ENCODE measurements at regions not wholly inside any gene's neighbourhood (a gene's known extent, or its start where the extent isn't known, plus 50 kb on each side); places are given as distances from the start of the nearest gene placed in this dataset.

DNA sequence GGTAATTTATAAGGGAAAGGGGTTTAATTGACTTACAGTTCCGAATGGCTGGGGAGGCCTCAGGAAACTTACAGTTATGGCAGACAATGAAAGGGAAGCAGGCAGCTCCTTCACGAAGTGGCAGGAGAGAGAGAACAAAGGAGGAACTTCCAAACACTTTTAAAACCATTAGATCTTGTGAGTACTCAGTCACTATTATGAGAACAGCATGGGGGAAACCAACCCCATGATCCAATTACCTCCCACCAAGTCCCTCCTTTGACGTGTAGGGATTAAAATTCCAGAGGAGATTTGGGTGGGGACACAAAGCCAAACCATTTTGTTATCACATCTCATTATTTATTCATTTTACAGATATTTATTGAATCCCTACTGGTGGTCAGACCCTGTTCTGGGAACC lies 822.8 kb downstream of the GALC start:
- Histone ChIP-seq H3K27ac (no peak overlapping the region), H4K20me1 (ENCODE audit: insufficient read depth, poor library complexity, severe bottlenecking) (no peaks in the 10 kb centered on the region), H3K4me1 (ENCODE audit: insufficient read depth) (no peaks in the 10 kb centered on the region), H3K4me3 (no peak overlapping the region), H3K27me3 (no peaks in the 10 kb centered on the region), H3K9me3 (ENCODE audit: low read depth) (no peaks in the 10 kb centered on the region), H3K4me2 (no peak overlapping the region), H3K9me2 (replicated peaks; ENCODE audit: insufficient read depth) (no peaks in the 10 kb centered on the region), H2AFZ (no peak overlapping the region), H3K79me2 (no peaks in the 10 kb centered on the region), H3K36me3 (replicated peaks; ENCODE audit: insufficient read depth, low read depth) (no peaks in the 10 kb centered on the region)
- WGBS (ENCODE audit: low lambda C conversion rate, missing lambda C conversion rate), result 48% methylated on average over 3 of the region's 3 CpGs
- TF ChIP-seq EZH2 (IDR thresholded peaks at IDR 0.05; ENCODE audit: borderline replicate concordance) (no peak), EZH2phosphoT487 (IDR thresholded peaks at IDR 0.05; ENCODE audit: low read depth, severe bottlenecking, unreplicated experiment) (no peak)
- TF ChIP-seq, protein P1, sequence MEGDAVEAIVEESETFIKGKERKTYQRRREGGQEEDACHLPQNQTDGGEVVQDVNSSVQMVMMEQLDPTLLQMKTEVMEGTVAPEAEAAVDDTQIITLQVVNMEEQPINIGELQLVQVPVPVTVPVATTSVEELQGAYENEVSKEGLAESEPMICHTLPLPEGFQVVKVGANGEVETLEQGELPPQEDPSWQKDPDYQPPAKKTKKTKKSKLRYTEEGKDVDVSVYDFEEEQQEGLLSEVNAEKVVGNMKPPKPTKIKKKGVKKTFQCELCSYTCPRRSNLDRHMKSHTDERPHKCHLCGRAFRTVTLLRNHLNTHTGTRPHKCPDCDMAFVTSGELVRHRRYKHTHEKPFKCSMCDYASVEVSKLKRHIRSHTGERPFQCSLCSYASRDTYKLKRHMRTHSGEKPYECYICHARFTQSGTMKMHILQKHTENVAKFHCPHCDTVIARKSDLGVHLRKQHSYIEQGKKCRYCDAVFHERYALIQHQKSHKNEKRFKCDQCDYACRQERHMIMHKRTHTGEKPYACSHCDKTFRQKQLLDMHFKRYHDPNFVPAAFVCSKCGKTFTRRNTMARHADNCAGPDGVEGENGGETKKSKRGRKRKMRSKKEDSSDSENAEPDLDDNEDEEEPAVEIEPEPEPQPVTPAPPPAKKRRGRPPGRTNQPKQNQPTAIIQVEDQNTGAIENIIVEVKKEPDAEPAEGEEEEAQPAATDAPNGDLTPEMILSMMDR (IDR thresholded peaks at IDR 0.05; ENCODE audit: poor library complexity), result no peak
- no peak for DNase-seq (ENCODE audit: low spot score)

DNA sequence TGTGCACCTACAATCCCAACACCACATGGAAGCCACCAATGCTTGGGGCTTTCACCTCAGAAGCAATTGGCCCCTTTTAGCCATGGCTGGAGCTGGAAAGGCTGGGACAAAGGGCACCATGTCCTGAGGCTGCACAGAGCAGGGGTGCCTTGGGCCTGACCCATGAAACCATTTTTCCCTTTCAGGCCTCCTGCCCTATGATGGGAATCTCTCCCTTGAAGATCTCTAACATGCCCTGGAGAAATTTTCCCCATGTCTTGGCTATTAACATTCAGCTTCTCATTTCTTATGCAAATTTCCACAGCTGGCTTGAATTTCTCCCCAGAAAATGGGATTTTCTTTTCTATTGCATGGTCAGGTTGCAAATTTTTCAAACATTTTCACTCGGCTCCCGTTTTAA lies 823.6 kb downstream of the GALC start:
- H3K36me3 ChIP-seq (replicated peaks; ENCODE audit: insufficient read depth, low read depth), result no peaks in the 10 kb centered on the region
- TF ChIP-seq, protein P1 (IDR thresholded peaks at IDR 0.05; ENCODE audit: poor library complexity), result no peak
- TF ChIP-seq EZH2 (IDR thresholded peaks at IDR 0.05; ENCODE audit: borderline replicate concordance) (no peak), EZH2phosphoT487 (IDR thresholded peaks at IDR 0.05; ENCODE audit: low read depth, severe bottlenecking, unreplicated experiment) (no peak)
- H3K4me1 ChIP-seq (ENCODE audit: insufficient read depth), result no peaks in the 10 kb centered on the region

DNA sequence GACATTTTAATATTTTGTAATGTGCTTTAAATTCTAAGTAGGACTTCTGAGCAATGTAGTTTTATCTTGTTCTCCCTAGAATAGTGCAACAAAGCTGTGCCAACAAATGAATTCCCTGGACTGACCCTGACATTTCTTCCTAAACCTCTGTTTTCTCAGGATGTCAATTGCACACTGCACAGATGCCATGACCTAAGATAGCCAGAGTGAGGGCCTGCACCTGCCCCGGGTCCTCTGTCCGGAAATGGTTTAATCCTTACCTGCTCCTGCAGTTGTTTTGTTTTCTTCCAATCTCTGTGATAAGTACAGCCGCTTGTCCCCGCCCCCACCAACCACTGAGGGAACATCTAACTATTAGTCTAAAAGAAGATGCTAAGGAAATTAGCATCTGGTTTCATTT lies 831.5 kb downstream of the GALC start:
- TF ChIP-seq, protein P1 (IDR thresholded peaks at IDR 0.05; ENCODE audit: poor library complexity), result no peak
- TF ChIP-seq EZH2phosphoT487 (IDR thresholded peaks at IDR 0.05; ENCODE audit: low read depth, severe bottlenecking, unreplicated experiment) (no peak), EZH2 (IDR thresholded peaks at IDR 0.05; ENCODE audit: borderline replicate concordance) (no peak)
- no peaks in the 10 kb centered on the region for H3K27me3 ChIP-seq
- no peak overlapping the region for H3K4me2 ChIP-seq
- H3K9me2 ChIP-seq (replicated peaks; ENCODE audit: insufficient read depth), result no peaks in the 10 kb centered on the region
- DNase-seq (ENCODE audit: low spot score), result no peak
- H2AFZ ChIP-seq, result no peak overlapping the region
- no peak overlapping the region for H3K27ac ChIP-seq
- no peaks in the 10 kb centered on the region for H3K36me3 ChIP-seq (replicated peaks; ENCODE audit: insufficient read depth, low read depth)
- H3K9me3 ChIP-seq (ENCODE audit: low read depth), result no peaks in the 10 kb centered on the region
- no peaks in the 10 kb centered on the region for H3K4me1 ChIP-seq (ENCODE audit: insufficient read depth)
- H4K20me1 ChIP-seq (ENCODE audit: insufficient read depth, poor library complexity, severe bottlenecking), result no peaks in the 10 kb centered on the region
- 46% methylated on average over 4 of the region's 4 CpGs for WGBS (ENCODE audit: low lambda C conversion rate, missing lambda C conversion rate)
- no peak overlapping the region for H3K4me3 ChIP-seq
- no peaks in the 10 kb centered on the region for H3K79me2 ChIP-seq

More for the DNA sequence above, 823.6 kb downstream of the GALC start:
- Histone ChIP-seq H3K4me3 (no peak overlapping the region), H4K20me1 (ENCODE audit: insufficient read depth, poor library complexity, severe bottlenecking) (no peaks in the 10 kb centered on the region), H3K27me3 (no peaks in the 10 kb centered on the region), H3K9me2 (replicated peaks; ENCODE audit: insufficient read depth) (no peaks in the 10 kb centered on the region), H3K4me2 (no peak overlapping the region), H3K79me2 (no peaks in the 10 kb centered on the region), H3K27ac (no peak overlapping the region), H2AFZ (no peak overlapping the region), H3K9me3 (ENCODE audit: low read depth) (no peaks in the 10 kb centered on the region)
- WGBS (ENCODE audit: low lambda C conversion rate, missing lambda C conversion rate), result 84% methylated on average over 2 of the region's 2 CpGs
- no peak for DNase-seq (ENCODE audit: low spot score)

DNA sequence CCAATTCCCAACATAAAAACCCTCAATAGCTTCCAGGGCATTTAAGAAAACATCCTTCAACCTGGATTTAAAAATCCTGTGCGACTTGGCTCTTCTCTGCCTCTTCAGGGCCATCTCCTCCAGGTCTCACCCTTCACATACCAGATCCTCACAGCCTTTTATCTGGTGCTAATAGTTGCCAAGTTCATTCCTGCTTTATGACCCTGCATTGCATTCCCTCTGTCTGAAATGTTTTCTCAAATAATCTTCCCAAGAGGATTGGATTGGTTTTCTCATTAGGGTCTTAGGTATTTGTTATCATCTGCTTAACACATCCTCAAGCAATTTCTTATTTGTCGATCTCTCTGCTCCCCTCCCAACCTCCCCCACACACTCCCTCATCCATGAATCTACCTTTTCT lies 832.0 kb downstream of the GALC start:
- H3K36me3 ChIP-seq (replicated peaks; ENCODE audit: insufficient read depth, low read depth), result no peaks in the 10 kb centered on the region
- H3K27me3 ChIP-seq, result no peaks in the 10 kb centered on the region
- H3K4me1 ChIP-seq (ENCODE audit: insufficient read depth), result no peaks in the 10 kb centered on the region
- TF ChIP-seq, protein P1 (IDR thresholded peaks at IDR 0.05; ENCODE audit: poor library complexity), result no peak
- no peak for TF ChIP-seq EZH2phosphoT487 (IDR thresholded peaks at IDR 0.05; ENCODE audit: low read depth, severe bottlenecking, unreplicated experiment)
- no peak for TF ChIP-seq EZH2 (IDR thresholded peaks at IDR 0.05; ENCODE audit: borderline replicate concordance)
- no peak for DNase-seq (ENCODE audit: low spot score)
- no peaks in the 10 kb centered on the region for H3K9me2 ChIP-seq (replicated peaks; ENCODE audit: insufficient read depth)
- no peak overlapping the region for H2AFZ ChIP-seq
- no peaks in the 10 kb centered on the region for H3K79me2 ChIP-seq
- H3K9me3 ChIP-seq (ENCODE audit: low read depth), result no peaks in the 10 kb centered on the region
- no peaks in the 10 kb centered on the region for H4K20me1 ChIP-seq (ENCODE audit: insufficient read depth, poor library complexity, severe bottlenecking)
- no peak overlapping the region for H3K4me3 ChIP-seq
- WGBS (ENCODE audit: low lambda C conversion rate, missing lambda C conversion rate), result 38% methylated on average over 2 of the region's 2 CpGs
- no peak overlapping the region for H3K4me2 ChIP-seq
- H3K27ac ChIP-seq, result no peak overlapping the region

Measured in hepatocyte (in vitro differentiated cells).